GM12865 (cell line): ENCODE measurements at regions not wholly inside any gene's neighbourhood (a gene's known extent, or its start where the extent isn't known, plus 50 kb on each side); places are given as distances from the start of the nearest gene placed in this dataset.

ENCODE experiments used
- DNase-seq: peaks from one replicate; pipeline ENCODE4 v3.0.0; 2010; ENCODE audit warnings: low read depth
- H3K4me3 ChIP-seq: 2 replicates; pipeline ENCODE4 v1.5.1; 2011; ENCODE audit warnings: mild to moderate bottlenecking, low read depth, low read length, control low read depth
- TF ChIP-seq, protein P1 (sequence below): IDR thresholded peaks from 2 replicates; pipeline ENCODE4 v1.5.1; 2011; ENCODE audit warnings: low read length, control low read depth, low read depth, inconsistent platforms; ENCODE audit not compliant: insufficient read depth; ENCODE audit errors: missing control alignments

DNA sequence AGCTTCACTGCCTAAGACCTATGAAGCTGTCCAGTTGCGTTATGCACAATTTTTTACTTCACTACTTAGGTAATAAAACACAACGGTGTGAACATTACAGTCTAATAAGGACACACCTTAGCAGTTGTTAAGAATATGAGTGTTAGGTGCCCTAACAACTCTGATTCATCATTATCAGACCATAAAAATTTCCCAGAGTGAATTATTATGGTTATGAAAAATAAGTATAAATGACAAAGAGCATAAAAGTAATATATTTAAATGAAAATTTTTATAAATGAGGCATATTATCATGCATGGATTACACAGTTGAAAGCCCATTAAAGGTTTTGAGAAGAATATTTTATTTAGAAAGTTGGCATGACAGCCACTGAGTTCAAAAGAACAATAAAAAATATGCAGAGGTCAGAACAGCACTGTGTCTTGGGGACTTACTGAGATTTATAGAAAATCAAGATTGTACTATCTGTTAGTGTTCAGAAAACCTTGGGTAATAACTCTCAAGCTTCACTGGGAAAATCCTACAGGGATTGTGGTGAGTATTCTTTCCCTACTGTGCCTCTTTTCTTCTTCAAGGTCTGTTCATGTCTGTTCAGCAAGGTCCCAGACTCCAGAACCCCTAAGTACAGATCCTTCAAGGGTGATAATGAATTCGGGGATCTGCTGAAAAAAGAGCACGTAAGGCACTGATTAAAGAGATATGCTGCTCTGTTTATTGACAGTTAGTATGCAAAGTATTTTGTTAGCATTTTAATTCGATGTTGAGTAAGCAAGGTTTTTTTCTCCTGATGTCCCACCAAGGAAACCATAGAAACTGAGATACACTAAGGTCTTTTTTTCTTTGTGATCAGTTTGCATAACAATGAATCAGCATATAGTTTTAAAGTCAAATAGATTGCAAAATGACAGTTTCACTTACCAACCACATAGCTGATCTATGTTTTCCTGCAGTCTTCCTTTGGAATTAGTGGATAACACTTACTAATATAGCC is 250.0 kb downstream of the DSEL start:
- TF ChIP-seq, protein P1, sequence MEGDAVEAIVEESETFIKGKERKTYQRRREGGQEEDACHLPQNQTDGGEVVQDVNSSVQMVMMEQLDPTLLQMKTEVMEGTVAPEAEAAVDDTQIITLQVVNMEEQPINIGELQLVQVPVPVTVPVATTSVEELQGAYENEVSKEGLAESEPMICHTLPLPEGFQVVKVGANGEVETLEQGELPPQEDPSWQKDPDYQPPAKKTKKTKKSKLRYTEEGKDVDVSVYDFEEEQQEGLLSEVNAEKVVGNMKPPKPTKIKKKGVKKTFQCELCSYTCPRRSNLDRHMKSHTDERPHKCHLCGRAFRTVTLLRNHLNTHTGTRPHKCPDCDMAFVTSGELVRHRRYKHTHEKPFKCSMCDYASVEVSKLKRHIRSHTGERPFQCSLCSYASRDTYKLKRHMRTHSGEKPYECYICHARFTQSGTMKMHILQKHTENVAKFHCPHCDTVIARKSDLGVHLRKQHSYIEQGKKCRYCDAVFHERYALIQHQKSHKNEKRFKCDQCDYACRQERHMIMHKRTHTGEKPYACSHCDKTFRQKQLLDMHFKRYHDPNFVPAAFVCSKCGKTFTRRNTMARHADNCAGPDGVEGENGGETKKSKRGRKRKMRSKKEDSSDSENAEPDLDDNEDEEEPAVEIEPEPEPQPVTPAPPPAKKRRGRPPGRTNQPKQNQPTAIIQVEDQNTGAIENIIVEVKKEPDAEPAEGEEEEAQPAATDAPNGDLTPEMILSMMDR, result no peak
- H3K4me3 ChIP-seq, result no peak overlapping the region
- no peak for DNase-seq

DNA sequence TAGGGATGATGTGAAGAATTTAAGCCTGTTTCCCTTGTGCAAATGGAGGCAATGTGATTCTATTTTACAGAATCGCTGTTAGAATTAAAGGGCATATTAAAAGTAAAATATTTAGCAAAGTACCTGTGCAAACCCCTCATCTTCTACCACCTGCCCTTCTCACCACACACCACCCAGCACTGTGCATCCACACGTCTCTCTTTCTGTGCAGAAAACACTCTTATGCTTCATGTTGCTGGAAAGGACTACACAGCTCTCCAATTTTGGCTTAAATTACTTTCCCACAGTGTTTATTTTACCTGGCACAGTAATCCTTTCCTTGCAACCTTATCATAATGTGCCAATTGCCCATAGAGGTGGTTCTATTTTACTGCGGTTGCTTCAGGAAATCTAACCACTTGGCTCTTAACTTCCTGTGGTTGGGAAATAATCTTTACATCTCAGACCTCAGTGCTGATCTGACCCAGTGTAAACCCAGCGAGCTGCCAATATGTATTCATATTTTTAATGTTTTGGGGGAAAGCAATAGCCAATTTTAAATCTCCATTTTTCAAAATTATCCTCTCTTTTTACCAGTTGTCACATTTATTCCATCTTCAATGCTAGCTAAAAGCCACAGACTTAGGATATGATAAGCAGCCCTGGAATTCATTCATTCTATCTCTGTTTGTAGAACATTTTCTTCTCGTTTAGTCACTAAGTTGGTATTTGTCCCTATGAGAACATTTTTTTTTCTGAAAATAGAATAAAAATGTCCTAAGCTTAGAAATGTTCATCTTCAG is 250.9 kb downstream of the DSEL start:
- no peak overlapping the region for H3K4me3 ChIP-seq
- TF ChIP-seq, protein P1, result no peak
- no peak for DNase-seq

DNA sequence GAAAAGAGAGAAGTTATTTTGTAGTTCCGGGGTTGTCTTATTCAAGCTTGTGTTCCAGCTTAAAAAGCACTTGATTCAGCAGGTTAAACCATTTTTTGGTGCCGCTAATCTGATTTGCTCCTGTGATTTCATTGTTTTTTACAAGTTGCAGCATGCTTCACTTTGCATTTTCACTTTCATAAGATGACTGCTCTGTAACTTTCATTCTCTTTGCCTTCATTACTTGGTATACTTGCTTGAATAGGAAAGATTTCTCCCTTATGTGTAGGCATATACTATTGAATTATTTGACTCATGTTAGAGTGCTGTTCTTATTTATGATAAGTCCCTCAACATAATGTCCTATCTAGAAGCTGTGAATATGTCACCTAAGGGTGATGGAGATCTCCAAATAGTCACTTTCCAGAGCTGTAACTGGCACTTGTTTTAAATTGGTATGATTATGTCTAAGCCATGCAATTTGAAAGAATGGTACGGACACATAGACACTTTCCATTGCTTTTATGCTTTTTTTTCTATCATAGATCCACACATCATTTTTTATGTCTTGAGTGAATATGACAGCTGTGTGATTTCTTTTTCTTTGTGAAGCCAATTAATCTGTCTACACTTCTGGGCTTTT is 254.5 kb downstream of the DSEL start:
- TF ChIP-seq, protein P1, result no peak
- no peak overlapping the region for H3K4me3 ChIP-seq
- DNase-seq, result peak; percentile 12

DNA sequence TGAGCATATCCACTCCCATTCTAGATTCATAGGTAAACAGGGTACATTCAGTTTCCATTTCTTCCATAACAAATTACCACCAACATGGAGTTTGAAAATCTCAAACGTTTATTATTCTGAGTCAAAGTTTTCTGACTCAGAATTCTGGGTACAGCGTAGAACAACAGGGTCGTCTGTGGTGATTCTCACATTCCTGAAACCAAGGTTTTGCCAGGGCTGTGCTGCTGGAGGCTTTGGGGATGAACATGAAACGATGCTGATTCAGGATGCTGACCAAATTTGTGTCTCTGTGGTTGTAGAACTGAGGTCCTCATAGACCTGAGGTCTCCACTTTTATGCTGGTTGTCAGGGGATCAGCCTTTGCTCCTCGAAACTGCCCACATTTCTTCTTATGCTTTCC is 255.7 kb downstream of the DSEL start:
- TF ChIP-seq, protein P1, result no peak
- no peak for DNase-seq
- H3K4me3 ChIP-seq, result no peak overlapping the region

DNA sequence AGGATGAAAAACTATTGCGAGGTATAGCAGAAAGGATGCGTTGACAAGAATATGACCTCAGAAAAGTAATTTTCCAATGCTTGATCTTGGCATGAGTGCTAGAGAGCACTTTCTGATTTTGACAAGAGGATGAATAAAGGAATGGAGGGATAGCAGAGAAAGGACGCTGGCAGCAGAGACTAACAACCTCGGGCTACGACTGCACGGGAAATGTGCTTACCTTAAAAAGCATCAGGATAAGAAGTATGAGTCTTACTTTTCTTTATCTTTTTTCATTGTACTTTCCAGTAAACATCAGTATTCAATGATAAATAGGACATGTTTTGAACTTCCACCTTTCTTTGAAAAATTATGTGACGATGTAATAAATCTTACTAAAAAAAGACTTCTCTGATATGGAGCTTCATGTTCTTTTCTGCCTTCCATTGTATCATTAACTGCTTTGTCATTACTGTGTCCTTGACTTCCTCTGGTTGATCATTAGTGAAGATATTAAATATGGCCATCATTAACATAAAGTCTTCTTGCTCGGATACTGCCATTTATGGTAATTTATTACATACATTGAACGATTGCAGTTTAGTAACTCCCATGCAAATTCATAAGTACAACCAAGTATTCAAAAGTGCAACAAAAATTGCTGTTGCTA is 265.6 kb downstream of the DSEL start:
- TF ChIP-seq, protein P1, result no peak
- no peak for DNase-seq
- no peak overlapping the region for H3K4me3 ChIP-seq
